A549 (cell line): ENCODE measurements at regions not wholly inside any gene's neighbourhood (a gene's known extent, or its start where the extent isn't known, plus 50 kb on each side); places are given as distances from the start of the nearest gene placed in this dataset.

ENCODE experiments used
- BHLHE40 ChIP-seq: IDR thresholded peaks from 2 replicates; pipeline ENCODE4 v1.6.1; 2012; ENCODE audit warnings: low read depth, low read length, inconsistent platforms
- CTCF ChIP-seq: fragments of >200 bp; sonication (Bioruptor Twin); formaldehyde crosslinking; IDR thresholded peaks from 3 replicates; pipeline ENCODE4 v1.5.1; 2016
- EP300 ChIP-seq, 2 experiments: fragments of >200 bp; sonication (Bioruptor Twin); formaldehyde crosslinking; IDR thresholded peaks; 2 replicates in 1 of 2; 3 replicates in 1 of 2; pipeline ENCODE4 v1.6.1; 2016 to 2017
- POLR2A ChIP-seq: IDR thresholded peaks from 2 replicates; pipeline ENCODE4 v1.6.1; 2012; ENCODE audit warnings: mild to moderate bottlenecking, low read length
- RFX5 ChIP-seq: fragments of 450-650 bp; IDR thresholded peaks from 2 replicates; pipeline ENCODE4 v1.7.1; 2014; ENCODE audit warnings: antibody characterized with exemption, mild to moderate bottlenecking, moderate library complexity
- SMC3 ChIP-seq: fragments of >200 bp; sonication (Bioruptor Twin); formaldehyde crosslinking; IDR thresholded peaks from 3 replicates; pipeline ENCODE4 v1.6.1; 2018; ENCODE audit warnings: inconsistent platforms
- TF ChIP-seq, protein P1 (sequence below): fragments of 200-600 bp; sonication (generic); IDR thresholded peaks from 2 replicates; pipeline ENCODE4 v1.6.1; 2016; ENCODE audit warnings: antibody characterized with exemption, mild to moderate bottlenecking, moderate library complexity

- TF ChIP-seq EP300 (IDR thresholded peaks at IDR 0.05) (no peak), SMC3 (no peak), POLR2A (no peak), RFX5 (no peak), CTCF (no peak), BHLHE40 (no peak)
- TF ChIP-seq, protein P1, sequence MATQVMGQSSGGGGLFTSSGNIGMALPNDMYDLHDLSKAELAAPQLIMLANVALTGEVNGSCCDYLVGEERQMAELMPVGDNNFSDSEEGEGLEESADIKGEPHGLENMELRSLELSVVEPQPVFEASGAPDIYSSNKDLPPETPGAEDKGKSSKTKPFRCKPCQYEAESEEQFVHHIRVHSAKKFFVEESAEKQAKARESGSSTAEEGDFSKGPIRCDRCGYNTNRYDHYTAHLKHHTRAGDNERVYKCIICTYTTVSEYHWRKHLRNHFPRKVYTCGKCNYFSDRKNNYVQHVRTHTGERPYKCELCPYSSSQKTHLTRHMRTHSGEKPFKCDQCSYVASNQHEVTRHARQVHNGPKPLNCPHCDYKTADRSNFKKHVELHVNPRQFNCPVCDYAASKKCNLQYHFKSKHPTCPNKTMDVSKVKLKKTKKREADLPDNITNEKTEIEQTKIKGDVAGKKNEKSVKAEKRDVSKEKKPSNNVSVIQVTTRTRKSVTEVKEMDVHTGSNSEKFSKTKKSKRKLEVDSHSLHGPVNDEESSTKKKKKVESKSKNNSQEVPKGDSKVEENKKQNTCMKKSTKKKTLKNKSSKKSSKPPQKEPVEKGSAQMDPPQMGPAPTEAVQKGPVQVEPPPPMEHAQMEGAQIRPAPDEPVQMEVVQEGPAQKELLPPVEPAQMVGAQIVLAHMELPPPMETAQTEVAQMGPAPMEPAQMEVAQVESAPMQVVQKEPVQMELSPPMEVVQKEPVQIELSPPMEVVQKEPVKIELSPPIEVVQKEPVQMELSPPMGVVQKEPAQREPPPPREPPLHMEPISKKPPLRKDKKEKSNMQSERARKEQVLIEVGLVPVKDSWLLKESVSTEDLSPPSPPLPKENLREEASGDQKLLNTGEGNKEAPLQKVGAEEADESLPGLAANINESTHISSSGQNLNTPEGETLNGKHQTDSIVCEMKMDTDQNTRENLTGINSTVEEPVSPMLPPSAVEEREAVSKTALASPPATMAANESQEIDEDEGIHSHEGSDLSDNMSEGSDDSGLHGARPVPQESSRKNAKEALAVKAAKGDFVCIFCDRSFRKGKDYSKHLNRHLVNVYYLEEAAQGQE, result peak; percentile 59; the same call in 1 of the 2 replicates
Observed at GRCh38 chr2:15041429-15041837, 408.9 kb downstream of the LRATD1 start.
